Anterior cingulate cortex (tissue), 58 donors: ENCODE measurements at regions not wholly inside any gene's neighbourhood (a gene's known extent, or its start where the extent isn't known, plus 50 kb on each side); places are given as distances from the start of the nearest gene placed in this dataset.

ENCODE experiments used
- DNase-seq, 58 donors: peaks; one replicate each; lab custom pipeline; 2025; lab: John Stamatoyannopoulos, UW

DNA sequence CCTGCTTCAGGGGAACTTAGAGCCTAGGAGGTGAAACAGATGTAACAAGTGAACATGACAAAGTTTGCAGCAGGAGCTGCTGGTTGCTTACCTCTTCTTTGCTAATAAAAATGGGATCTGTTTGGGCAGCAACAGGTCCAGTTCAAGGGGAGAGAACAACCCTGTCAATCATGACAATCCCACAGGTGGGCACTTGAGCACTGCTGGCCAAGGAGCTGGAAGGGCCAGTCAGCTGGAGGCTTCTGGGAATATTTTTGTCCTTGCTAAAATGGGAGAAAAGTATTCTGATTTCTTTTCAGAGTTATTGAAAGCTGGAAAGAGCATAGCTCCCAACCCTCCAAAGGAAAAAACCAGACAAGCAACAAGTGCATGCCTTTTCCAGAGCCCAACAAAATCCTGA, 477.7 kb upstream of the SULF2 start:
- DNase-seq = no peak

DNA sequence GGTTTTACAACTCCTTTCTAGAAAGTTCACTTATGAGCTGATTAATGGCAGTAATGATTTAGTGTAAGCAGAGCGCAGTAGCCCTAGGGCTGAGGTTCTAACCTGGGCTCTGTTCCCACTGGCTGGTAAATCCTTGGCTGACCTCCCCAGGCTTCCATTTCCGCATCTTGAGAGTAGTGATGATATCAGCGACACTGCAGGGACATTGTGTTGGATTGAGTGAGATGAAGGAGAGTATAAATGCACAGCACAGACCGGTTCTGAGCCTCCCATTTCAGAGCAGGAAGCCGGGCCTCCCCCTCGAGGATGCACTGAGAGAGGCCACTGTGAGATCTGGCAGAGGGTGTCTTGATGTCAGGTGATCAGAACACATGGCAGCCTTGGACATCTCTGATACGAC, 477.2 kb upstream of the SULF2 start:
- DNase-seq = no peak

DNA sequence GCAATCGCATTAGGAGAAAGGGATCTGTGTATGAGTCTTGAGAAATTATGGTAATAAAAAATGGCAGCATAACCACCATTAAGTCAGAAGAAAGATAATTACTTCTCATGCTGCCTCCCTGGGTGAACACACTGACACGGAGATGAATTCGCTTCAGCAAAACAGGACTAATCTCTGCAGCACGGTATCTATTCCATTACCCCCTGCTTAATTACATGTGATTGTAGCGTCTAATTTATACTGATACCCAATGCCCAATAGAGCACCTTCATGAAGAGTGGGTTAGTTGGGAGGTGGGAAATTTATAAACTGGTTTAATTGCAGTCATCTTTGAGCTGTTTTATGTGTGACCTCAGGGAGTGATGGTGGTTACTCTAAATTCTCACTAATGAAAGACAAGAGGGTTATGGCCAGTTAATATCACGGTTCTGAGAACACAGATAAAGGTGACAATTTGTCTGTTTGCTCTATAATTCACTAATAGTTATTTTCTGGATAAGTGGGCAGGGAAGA, 476.2 kb upstream of the SULF2 start:
- no peak for DNase-seq

DNA sequence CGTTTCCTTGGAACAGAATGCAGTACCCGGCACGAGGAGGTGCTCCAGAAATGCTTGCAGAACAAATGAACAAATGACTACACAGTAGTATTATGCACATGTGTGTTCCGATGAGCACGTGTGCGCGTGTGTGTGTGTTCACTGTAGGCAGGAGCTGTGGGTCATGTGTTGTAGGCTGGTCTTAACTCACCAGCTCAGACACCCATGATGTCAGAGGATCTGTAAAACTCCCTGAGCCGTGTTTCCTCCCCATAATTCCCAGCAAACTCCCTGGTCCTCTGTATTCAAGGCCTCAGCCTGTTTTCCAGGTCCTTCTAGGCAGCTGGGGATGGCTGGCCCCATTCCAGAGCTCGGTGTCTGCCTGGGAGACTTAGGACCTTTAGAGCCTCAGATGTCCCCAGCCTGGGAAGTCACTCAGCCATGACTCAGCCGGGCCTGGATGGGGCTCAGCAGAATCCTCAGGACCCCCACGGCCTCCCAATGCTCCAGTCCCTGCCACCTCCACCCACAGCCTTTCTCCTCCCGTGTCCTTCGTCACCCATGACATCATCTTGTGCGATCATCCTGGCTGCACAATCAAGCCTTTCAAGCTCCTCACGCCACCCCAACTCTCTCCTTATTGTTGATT, 475.0 kb upstream of the SULF2 start:
- DNase-seq = peak in 23 of 58 donors; percentile 7 to 84 (median 18)

DNA sequence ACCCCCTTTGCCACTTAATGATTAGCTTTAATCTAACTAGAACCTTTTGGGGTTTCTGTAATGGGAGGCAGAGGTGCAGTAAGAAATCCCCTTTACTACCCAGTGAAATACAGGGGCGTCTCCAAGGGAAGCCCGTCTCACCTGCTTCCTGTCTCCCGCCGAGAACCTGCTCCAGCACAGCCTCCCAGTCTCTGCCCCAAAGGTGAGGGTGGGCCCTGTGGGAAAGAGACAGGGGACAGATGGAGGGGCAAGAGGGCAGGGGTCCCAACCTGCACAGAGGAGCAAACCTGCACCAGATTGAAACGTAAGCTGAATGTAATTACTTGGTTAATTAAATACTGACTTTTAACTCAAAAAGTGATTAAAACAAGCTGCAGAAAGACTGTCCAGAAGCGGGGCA, 474.2 kb upstream of the SULF2 start:
- DNase-seq = no peak

DNA sequence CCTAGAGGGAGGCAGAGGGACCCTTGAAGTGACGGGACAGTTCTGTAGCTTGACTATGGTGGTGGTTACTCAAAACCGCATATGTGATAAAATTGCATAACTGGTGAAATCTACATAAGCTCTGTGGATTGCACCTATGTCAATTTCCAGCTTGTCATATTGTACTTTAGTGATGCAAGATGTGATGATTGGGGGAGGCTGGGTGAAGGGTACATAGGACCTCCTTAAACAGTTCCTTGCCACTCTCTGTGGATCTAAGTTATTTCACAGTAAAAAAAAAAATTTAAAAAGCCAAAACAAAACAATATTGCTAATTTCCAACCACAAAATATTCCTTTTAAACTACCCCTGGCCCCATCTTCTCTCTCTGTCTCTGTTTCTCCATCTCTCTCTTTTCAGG, 472.6 kb upstream of the SULF2 start:
- no peak for DNase-seq

DNA sequence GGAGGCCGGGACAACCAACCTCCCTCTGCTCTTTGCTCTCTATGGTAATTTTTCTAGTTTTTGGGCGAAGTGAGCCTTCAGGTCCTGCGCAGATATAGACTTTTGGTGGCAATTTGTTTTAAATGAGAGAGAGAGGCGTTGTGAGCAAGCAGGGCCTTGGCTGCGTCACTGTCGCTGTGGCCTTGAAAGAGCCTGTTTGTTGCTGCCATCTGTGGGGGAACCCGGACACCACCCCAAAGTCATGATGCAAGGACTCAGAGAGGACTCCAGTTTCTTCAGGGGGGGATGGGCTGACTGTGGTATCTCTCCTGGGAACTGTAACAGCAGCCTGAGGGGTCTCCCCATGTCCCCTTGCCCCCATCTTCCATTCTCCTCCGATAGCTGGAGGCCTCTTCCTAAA, 462.7 kb upstream of the SULF2 start:
- DNase-seq = peak in 3 of 58 donors; percentile 0 to 13 (median 6)

DNA sequence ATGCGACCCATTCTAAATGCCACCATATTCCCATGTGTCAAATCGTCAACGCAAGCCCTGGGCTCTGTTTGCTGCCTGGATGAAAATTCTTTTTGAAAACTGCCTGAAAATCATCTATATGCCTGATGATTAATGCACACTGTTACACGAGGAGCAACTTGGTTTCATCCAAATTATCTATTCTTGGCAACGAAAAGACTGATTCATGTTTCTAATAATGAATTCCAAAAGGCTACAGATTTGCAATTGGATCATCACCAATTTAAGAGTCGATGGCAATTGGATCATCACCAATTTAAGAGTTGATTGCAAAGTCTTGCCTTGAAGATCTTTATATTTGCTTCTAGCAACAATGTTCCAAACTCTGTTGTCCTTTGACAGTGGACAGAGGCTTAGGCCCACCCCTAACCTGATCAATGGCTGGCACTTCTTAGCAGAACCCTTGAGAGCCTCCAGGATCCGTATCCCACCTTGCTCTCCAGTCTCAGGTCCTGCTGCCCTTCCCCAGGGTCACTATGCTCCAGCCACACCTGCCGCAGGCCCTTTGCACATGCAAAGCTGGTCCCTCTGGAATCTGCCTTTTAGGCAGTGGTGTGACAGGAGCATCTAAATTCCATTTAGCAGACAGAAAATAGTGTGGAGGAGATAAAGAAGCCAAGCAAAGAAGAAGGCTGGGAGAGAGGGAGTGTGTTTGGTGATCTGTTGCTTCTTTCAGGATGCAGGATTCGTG, 460.9 kb upstream of the SULF2 start:
- DNase-seq = no peak

DNA sequence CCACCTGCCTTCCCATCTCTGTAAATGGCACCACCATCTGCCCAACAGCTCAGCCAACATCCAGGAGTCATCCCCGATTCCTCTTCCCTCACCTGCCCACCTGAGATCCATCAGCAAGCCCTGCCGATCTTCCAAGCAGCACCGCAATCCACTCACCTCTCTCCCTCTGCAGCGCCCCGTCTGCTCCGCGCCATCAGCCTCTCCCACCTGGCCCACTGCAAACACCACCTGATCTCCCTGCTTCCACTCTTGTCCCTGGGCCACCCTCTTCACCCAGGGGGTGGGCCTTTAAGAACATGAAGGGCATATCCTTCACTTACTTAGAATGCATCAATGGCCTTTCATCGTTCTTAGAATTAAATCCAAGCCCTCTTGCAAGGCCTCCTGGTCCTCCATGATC, 457.3 kb upstream of the SULF2 start:
- DNase-seq = no peak

DNA sequence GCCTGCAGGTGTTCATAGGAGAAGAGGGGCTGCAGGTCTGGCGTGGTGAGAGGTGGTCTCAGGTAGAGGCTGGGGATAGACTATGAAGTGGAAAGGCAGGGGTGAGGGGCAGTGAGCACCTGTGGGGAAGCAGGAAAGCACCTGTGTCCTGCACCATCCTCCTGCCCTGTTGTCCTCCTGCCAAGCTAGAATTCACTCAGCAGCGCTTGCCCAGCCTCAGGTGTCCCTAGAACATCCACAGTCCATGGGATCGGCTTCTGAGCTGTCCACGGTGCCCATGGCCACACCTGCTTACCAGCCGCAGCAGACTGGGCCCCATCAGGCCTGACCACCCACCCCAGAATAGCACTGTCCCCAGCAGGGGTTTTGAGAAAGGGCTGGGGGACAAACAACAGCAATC, 456.2 kb upstream of the SULF2 start:
- no peak for DNase-seq

DNA sequence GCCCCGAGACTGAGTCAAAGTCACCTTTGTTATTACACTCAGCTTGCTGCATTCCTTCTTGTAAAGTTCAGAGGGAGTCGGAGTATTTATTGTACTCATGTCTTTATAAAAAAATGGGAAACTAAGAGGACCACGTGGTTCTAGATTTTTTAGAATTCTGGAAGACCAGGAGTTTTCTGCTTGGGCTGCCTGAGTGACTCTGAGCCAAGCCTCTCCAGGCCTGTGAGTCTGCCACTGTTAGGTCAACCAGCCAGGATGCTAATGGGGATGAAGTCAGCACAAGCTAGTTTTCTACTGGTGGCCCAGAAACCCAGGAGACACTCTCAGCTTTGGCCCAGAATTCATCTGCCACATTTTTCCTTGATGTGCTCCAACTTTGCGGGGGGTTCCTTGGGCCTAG, 453.5 kb upstream of the SULF2 start:
- peak in 8 of 58 donors; percentile 3 to 52 (median 16) for DNase-seq

DNA sequence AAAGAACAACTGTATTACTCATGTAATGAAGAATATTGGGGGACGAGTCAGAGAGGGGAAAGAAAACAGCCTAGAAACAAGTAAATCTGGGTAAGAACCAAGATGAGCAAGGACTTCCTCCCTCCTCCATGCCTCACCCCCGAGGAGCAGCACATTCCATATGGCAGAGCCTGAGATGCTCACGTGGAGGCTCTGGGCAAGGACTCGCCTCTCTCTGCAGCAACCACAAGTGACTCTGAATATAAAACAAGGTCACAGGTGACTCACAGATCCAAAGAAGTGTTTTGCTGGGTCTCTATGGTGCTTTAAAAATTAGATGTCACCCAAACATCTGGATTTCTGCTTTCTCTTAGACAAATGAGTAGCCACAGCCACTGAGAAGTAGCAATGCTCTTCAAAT, 453.0 kb upstream of the SULF2 start:
- no peak for DNase-seq

DNA sequence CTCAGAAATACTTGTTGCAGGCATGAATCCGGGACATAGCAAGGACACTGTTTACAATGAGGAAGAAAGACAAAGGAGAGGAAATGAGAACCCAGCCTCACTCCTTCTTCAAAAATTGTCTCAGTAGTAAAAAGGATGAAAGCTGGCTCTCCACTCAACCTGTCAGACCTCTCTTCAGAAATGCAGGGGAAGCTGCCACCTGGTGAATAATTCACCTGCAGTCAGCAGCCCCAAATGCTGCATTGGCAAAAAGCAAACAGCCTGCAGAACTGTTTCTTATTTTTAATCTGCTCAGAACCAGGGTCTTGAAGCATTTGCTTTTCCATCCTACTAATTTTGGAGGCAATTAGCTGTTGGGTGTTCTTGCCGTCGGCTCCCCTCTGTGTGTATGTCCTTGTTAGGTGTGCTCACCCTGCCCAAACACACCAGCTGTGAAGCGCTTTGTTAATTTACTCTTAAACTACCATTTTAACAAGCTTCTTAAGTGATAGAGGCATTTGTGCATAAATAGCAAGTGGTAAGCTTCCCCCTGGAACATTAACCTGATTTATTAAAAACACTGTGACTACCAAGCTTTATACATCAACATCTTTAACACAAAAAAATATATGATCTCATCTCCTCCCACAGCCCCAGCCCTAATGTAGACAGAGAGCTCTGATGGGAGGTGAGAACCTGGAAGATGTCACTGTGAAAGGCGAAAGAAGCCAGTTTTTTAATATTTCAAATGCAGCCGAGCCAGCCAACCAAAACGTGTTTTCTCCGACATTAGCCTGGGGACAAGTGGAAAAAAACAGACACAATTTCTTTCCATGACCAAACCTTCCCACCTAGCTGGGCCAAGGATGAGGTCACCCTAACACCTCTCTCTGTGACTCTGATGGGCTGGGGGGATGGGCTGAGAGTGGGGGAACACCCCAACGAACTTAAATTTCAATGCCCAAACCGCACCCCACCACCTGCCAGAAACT, 451.0 kb upstream of the SULF2 start:
- DNase-seq = no peak

DNA sequence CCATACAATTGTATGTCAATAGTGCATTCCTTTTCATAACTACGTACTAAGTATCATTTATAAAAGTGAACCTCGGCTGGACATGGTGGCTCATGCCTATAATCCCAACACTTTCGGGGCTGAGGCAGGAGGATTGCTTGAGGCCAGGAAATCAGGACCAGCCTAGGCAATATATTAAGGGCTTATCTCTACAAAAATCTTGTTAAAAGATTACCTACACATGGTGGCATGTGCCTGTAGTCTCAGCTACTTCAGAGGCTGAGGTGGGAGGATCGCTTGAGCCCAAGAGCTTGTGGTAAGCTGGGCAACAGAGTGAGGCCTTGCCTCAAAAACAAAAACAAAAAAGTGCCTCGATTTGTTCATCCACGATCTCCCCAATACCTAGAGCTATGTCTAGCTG, 449.7 kb upstream of the SULF2 start:
- DNase-seq = no peak

DNA sequence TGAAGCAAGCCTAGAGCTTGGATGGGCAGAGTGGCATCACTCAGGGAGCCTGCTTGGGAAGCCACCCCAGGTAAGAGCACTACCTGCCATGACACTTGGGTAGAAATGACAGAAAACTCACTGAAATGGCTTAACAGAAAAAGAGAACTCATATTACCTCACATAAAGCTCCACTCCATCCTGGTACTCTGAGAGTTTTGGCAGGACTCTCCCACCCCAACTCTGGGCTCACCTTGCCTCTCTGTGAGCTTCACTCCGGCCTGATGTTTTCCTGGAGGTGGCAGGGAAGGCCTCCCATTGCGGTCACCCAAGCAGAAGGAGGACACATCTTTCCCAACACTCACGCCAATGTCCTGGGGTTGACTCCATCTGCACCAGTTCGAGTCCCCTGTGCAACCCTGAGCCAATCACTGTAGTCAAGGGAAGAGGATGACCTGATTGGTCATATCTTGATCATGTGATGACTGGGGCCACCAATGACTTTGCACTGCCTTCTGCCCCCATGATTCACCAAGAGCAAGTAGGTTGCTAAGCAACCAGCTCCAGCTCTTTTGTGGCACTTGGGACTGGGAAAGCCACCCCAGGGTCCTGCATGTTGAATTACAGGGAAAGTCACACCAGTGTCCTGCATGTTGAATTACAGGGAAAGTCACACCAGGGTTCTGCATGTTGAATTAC, 446.1 kb upstream of the SULF2 start:
- DNase-seq = no peak

DNA sequence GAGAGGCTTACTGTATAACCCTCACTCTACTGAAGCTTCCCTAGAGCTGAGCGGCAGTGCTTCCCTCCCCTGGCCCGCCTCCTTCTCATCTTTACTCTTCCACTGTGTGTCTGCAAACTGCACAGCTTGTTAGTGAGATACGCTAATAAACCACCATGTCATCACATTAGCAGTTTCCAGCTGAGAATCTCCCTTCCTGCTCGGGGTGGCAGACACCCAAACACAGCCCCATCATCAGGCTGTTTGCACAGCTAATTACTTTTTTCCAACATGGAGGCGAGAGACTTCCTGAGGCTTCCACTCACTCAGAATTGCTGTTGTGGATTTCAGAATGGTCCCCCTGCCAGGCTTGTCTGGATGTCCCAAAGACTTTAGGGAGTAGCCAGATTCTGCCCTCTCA, 444.9 kb upstream of the SULF2 start:
- DNase-seq = no peak

DNA sequence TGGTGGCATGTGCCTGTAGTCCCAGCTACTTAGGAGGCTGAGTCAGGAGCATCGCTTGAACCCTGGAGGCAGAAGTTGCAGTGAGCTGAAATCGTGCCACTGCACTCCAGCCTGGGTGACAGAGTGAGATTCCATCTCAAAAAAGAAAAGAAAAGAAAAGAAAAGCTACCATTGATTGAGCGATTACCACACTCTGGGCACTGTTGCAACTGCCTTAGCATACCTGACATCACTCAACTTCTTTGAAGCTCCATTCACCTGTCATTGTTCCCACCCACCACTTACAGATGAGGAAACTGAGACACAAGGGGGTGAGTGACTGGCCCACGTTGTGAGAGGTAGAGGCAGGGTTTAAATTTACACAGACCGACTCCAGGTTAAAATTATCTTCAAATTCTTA, 442.1 kb upstream of the SULF2 start:
- DNase-seq = no peak

DNA sequence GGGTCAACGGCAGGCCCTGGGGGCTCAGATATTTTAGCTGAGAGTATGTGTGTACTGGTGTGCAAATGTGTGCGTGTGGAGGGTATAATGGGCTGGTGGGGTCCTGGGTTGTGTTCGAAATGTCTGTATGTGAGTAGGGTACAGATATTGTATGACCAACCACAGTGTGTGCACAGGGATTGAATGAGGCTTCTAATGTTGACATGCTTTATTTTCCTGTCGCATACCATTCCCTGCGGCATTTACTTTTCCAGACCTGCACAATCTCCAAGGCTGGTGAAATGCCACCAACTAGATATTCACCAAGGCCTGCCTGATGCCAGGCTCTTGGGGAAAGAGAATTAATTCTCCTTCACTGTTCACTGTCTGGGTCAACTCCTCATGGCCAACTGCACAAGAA, 441.4 kb upstream of the SULF2 start:
- DNase-seq = no peak

DNA sequence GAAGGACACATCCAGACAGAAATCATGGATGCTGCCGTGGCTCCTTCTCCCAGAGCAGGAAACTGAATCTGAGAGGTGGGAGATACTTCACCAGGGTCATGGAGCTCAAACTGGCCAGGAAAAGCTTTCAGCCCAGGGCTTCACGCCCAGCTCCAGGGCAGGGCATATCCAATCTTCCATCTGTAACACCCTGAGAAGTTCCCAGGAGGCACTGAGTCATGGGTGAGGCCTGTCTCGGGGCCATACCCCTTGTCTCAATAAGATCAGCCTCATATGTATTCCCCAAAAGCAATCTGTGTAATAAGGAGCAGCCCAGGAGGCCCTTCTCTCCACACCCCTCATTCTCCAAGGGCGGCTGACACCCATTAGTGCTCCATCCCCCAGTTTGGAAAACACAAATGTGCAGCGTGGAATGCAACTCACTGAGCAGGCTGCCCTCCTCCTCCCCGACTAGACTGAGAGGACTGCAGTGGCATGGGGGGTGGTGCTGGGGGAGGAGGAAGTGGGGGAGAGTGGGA, 439.3 kb upstream of the SULF2 start:
- DNase-seq = no peak

DNA sequence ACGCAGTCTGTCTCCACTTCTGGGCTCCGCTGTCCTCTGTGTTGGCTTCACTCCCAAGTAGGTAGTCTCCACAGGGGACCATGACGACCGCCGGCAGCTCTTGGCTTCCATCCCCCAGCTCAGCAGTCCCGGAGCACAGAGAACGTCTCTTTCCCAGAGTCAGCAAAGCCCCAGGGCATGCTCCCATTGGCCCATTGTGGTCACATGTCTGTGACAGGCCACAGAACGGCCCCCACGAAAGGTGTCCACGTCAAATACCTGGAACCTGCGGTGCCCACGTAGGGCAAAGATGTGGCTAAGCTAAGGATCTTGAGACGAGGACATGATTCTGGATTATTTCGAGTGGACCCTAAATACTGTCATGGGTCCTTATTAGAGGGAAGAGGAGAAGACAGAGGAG, 438.4 kb upstream of the SULF2 start:
- no peak for DNase-seq
